ENCODE measurements at regions not wholly inside any gene's neighbourhood (a gene's known extent, or its start where the extent isn't known, plus 50 kb on each side); places are given as distances from the start of the nearest gene placed in this dataset.

DNA sequence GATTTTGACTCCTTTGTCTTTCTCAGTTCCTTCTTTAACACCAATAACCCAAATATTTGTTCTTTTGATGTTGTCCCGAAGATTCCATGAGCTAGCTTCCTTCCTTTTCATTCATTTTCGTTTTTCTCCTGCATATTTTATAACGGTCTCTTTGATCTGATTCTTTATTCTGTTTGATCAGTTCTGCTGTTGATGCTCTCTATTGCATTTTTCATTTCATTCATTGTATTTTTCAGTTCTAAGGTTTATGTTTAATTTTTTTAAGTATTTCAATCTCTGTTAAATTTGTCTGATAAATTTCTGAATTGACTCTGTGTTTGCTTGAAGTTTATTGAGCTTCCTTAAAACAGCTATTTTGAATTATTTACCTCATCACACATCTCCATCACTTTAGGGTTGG, 68.4 kb upstream of the LRCH1 start:
- Histone ChIP-seq H3K4me3 (no peak overlapping the region), H3K4me1 (no peaks in the 10 kb centered on the region), H3K36me3 (no peaks in the 10 kb centered on the region), H3K27ac (no peak overlapping the region), H3K27me3 (no peaks in the 10 kb centered on the region), H3K9me3 (peaks cover 0 to 34% (median 8%) of the 10 kb centered on the region in 4 donors)
- no peak for TF ChIP-seq EP300 (IDR thresholded peaks at IDR 0.05)
- TF ChIP-seq POLR2A (IDR thresholded peaks at IDR 0.05) = no peak
- TF ChIP-seq, protein P1, sequence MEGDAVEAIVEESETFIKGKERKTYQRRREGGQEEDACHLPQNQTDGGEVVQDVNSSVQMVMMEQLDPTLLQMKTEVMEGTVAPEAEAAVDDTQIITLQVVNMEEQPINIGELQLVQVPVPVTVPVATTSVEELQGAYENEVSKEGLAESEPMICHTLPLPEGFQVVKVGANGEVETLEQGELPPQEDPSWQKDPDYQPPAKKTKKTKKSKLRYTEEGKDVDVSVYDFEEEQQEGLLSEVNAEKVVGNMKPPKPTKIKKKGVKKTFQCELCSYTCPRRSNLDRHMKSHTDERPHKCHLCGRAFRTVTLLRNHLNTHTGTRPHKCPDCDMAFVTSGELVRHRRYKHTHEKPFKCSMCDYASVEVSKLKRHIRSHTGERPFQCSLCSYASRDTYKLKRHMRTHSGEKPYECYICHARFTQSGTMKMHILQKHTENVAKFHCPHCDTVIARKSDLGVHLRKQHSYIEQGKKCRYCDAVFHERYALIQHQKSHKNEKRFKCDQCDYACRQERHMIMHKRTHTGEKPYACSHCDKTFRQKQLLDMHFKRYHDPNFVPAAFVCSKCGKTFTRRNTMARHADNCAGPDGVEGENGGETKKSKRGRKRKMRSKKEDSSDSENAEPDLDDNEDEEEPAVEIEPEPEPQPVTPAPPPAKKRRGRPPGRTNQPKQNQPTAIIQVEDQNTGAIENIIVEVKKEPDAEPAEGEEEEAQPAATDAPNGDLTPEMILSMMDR (IDR thresholded peaks at IDR 0.05) = no peak
- no peak for DNase-seq (ENCODE audit: low spot score in 2 of 2)
- 86 to 90% methylated on average over 3 of the region's 3 CpGs for WGBS, 2 donors

DNA sequence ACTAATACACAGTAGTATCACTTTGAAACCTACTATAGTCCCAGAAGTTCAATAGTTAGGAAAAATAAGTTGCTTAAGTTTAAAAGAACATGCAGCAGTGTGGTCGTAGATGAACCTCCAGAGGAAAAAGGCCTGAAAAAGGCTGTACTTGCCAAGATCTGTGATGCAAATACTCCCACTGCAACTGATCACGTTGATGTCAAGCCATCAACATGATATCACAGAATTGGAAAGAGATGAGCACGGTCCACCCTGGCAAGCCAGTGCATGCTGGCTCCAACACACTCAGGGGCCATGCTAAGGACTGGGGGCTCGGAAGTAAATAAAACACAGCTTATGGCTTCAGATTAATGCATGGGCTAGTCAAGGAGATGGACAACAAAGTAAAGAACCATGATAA, 71.8 kb upstream of the LRCH1 start:
- WGBS, 2 donors = 64 to 65% methylated on average over 4 of the region's 4 CpGs
- Histone ChIP-seq H3K9me3 (peaks cover 0 to 34% (median 8%) of the 10 kb centered on the region in 4 donors), H3K27me3 (no peaks in the 10 kb centered on the region), H3K4me1 (peaks cover 0 to 1% (median 0%) of the 10 kb centered on the region in 4 donors), H3K4me3 (no peak overlapping the region), H3K36me3 (no peaks in the 10 kb centered on the region), H3K27ac (no peak overlapping the region)
- no peak for TF ChIP-seq EP300 (IDR thresholded peaks at IDR 0.05)
- TF ChIP-seq, protein P1 (IDR thresholded peaks at IDR 0.05) = no peak
- no peak for TF ChIP-seq POLR2A (IDR thresholded peaks at IDR 0.05)
- DNase-seq (ENCODE audit: low spot score in 2 of 2) = no peak

DNA sequence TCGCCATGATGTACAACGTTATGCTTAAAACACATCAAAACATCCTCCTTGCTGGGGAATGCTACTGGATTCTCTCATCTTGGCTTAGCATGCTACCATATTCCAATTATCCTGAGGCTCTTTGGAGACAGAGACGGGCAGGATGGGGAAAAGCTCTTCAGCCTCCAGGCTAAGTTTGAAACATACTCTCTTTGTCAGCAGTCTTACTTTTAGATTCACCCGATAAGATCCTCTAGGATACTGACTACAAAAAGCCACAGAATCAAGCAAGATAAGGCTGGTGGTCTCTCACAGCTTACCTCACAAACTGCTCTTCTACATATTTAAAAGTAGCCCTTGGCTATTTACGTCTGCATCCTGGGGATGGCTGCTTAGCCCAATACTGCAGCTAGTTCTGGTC, 72.8 kb upstream of the LRCH1 start:
- Histone ChIP-seq H3K9me3 (peaks cover 0 to 27% (median 8%) of the 10 kb centered on the region in 4 donors), H3K27ac (no peak overlapping the region), H3K27me3 (no peaks in the 10 kb centered on the region), H3K4me1 (peaks cover 0 to 9% (median 3%) of the 10 kb centered on the region in 4 donors), H3K4me3 (no peak overlapping the region), H3K36me3 (no peaks in the 10 kb centered on the region)
- TF ChIP-seq, protein P1 (IDR thresholded peaks at IDR 0.05) = no peak
- TF ChIP-seq POLR2A (IDR thresholded peaks at IDR 0.05) = no peak
- no peak for TF ChIP-seq EP300 (IDR thresholded peaks at IDR 0.05)
- WGBS, 2 donors = 89 to 93% methylated on average over 5 of the region's 5 CpGs
- no peak for DNase-seq (ENCODE audit: low spot score in 2 of 2)

DNA sequence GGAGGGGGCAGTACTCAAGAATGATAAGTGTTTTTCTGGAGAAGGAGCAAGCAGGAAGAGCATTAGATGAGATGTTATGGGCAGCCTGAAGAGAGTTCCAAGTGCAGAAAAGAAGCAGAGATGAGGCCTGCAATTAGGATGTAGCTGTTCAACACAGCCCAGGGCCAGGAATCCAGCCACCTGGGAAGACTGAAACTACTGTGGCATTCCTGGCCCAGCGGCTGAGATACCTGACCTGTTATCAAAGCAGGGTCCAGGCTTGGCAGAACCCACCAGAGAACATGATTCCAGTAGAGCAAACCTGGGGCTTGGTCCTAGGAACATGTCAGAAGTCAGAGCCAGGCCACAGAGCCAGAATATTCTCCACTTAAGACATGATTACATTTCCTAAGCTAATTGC, 73.3 kb upstream of the LRCH1 start:
- DNase-seq (ENCODE audit: low spot score in 2 of 2) = no peak
- H3K27ac ChIP-seq = no peak overlapping the region
- WGBS, 2 donors = 87 to 100% methylated on average over 1 of the region's 1 CpG
- TF ChIP-seq EP300 (IDR thresholded peaks at IDR 0.05) (no peak), POLR2A (IDR thresholded peaks at IDR 0.05) (no peak)
- TF ChIP-seq, protein P1 (IDR thresholded peaks at IDR 0.05) = no peak
- no peaks in the 10 kb centered on the region for H3K27me3 ChIP-seq
- H3K36me3 ChIP-seq = no peaks in the 10 kb centered on the region
- H3K4me1 ChIP-seq = peaks cover 0 to 9% (median 3%) of the 10 kb centered on the region in 4 donors
- H3K9me3 ChIP-seq = peaks cover 0 to 23% (median 7%) of the 10 kb centered on the region in 4 donors
- no peak overlapping the region for H3K4me3 ChIP-seq

DNA sequence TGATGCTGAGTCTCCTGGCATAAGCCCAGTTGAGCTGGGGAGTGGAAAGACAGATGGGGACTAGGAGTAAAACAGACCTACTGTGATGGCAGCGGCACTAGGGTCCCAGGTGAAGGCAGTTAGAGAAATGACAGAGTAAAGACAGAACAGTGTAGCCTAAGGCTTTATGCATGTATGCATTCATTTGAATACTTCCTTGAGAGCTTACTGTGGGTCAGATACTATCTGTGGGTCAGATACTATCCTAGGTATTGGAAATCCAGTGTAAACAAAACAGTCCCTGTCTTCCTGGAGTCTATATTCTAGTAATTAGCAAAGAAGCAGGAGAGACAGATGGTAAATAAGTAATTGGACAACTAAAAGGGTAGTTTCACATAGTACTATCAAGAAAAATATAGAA, 73.7 kb upstream of the LRCH1 start:
- H3K27ac ChIP-seq = no peak overlapping the region
- H3K4me1 ChIP-seq = peaks cover 0 to 9% (median 3%) of the 10 kb centered on the region in 4 donors
- H3K4me3 ChIP-seq = no peak overlapping the region
- DNase-seq (ENCODE audit: low spot score in 2 of 2) = no peak
- H3K36me3 ChIP-seq = no peaks in the 10 kb centered on the region
- peaks cover 0 to 19% (median 5%) of the 10 kb centered on the region in 4 donors for H3K9me3 ChIP-seq
- WGBS, 2 donors = 86 to 96% methylated on average over 1 of the region's 1 CpG
- H3K27me3 ChIP-seq = no peaks in the 10 kb centered on the region
- TF ChIP-seq, protein P1 (IDR thresholded peaks at IDR 0.05) = no peak
- TF ChIP-seq POLR2A (IDR thresholded peaks at IDR 0.05) (no peak), EP300 (IDR thresholded peaks at IDR 0.05) (no peak)

Measured in tibial nerve (tissue), 4 donors.